ENCODE measurements at regions not wholly inside any gene's neighbourhood (a gene's known extent, or its start where the extent isn't known, plus 50 kb on each side); places are given as distances from the start of the nearest gene placed in this dataset.

DNA sequence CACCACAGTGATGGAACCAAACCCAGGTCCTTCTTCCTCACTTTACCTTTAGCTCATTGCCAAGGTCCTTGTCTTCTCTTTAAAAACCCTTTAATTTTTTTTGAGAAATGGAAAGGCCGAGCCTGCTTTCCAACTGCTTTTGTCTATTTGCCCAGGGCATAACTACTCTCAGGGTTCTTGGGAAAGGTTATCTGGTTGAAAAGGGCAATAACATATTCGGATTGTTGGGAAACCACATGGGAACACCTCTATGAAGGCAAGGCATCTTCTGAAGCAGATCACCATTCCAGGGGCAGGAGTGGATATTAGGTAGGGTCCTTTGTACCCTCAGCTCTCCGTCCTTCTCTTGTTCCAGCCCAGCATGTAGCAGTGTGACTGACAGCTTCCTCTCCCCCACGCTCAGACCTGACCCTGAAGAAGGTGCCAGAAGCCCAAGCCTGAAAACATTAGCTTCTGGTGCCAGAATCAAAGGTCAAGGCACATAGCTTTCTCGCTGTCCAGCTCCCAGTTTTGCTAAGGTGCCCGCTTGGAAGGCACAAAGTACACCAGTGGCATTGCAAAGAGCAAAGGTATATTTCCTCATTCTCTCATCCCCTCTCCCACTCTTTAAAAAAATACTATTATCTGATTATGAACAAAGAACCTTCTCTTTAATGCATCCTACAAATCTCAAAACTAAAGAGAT, 123.2 kb upstream of the LINC00305 start:
- no peak overlapping the region for H3K9ac ChIP-seq (ENCODE audit: low read length)
- H3K4me2 ChIP-seq (ENCODE audit: low read length), result no peak overlapping the region
- H2AFZ ChIP-seq (ENCODE audit: low read length), result no peak overlapping the region
- intact Hi-C loops (cut with micrococcal nuclease), result no loop called here
- POLR2A ChIA-PET (ENCODE audit: unreplicated experiment), result no interaction called here
- no peaks in the 10 kb centered on the region for H3K9me2 ChIP-seq (replicated peaks; ENCODE audit: low read length)
- TF ChIP-seq, protein P1, sequence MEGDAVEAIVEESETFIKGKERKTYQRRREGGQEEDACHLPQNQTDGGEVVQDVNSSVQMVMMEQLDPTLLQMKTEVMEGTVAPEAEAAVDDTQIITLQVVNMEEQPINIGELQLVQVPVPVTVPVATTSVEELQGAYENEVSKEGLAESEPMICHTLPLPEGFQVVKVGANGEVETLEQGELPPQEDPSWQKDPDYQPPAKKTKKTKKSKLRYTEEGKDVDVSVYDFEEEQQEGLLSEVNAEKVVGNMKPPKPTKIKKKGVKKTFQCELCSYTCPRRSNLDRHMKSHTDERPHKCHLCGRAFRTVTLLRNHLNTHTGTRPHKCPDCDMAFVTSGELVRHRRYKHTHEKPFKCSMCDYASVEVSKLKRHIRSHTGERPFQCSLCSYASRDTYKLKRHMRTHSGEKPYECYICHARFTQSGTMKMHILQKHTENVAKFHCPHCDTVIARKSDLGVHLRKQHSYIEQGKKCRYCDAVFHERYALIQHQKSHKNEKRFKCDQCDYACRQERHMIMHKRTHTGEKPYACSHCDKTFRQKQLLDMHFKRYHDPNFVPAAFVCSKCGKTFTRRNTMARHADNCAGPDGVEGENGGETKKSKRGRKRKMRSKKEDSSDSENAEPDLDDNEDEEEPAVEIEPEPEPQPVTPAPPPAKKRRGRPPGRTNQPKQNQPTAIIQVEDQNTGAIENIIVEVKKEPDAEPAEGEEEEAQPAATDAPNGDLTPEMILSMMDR (conservative IDR thresholded peaks at IDR 0.05; ENCODE audit: low read depth, low read length), result no peak
- no peaks in the 10 kb centered on the region for H3K9me3 ChIP-seq (ENCODE audit: low read length)
- BruUV-seq (replicated peaks), result no TSS peak
- no peaks in the 10 kb centered on the region for H3K4me1 ChIP-seq (ENCODE audit: insufficient read depth, low read length)
- H3K27ac ChIP-seq (ENCODE audit: low read length), result no peak overlapping the region
- DNase-seq (no peak), ATAC-seq (no peak)
- peaks cover 13% of the 10 kb centered on the region; the same call in 1 of the 2 replicates for H3K27me3 ChIP-seq (ENCODE audit: low read length)
- no peaks in the 10 kb centered on the region for H3K79me2 ChIP-seq (ENCODE audit: low read length)
- CTCF ChIA-PET, result no interaction called here
- no peaks in the 10 kb centered on the region for H3K36me3 ChIP-seq (ENCODE audit: low read depth, low read length)
- no peaks in the 10 kb centered on the region for H4K20me1 ChIP-seq (ENCODE audit: low read length)
- H3F3A ChIP-seq (ENCODE audit: low read length, unreplicated experiment), result no peaks in the 10 kb centered on the region
- no peak overlapping the region for H3K4me3 ChIP-seq (ENCODE audit: low read length)

GRCh38 chr18:64271246-64271645, 122.4 kb upstream of the LINC00305 start:
- POLR2A ChIA-PET (ENCODE audit: unreplicated experiment), result no interaction called here
- no peaks in the 10 kb centered on the region for H3K36me3 ChIP-seq (ENCODE audit: low read depth, low read length)
- ATAC-seq (no peak), DNase-seq (no peak)
- TF ChIP-seq EZH2 (IDR thresholded peaks at IDR 0.05; ENCODE audit: low read length, unreplicated experiment) (no peak), EZH2phosphoT487 (IDR thresholded peaks at IDR 0.05; ENCODE audit: borderline replicate concordance, low read length) (no peak)
- TF ChIP-seq, protein P1 (conservative IDR thresholded peaks at IDR 0.05; ENCODE audit: low read depth, low read length), result no peak
- no peaks in the 10 kb centered on the region for H3K4me1 ChIP-seq (ENCODE audit: insufficient read depth, low read length)
- BruUV-seq (replicated peaks), result no TSS peak
- no peak overlapping the region for H3K4me2 ChIP-seq (ENCODE audit: low read length)
- no peak overlapping the region for H3K4me3 ChIP-seq (ENCODE audit: low read length)
- H3K79me2 ChIP-seq (ENCODE audit: low read length), result no peaks in the 10 kb centered on the region
- H2AFZ ChIP-seq (ENCODE audit: low read length), result no peak overlapping the region
- CTCF ChIA-PET, result no interaction called here
- no peak overlapping the region for H3K9ac ChIP-seq (ENCODE audit: low read length)
- no peaks in the 10 kb centered on the region for H3K9me3 ChIP-seq (ENCODE audit: low read length)
- no peaks in the 10 kb centered on the region for H3K9me2 ChIP-seq (replicated peaks; ENCODE audit: low read length)
- no peak overlapping the region for H3K27ac ChIP-seq (ENCODE audit: low read length)
- H4K20me1 ChIP-seq (ENCODE audit: low read length), result no peaks in the 10 kb centered on the region
- H3F3A ChIP-seq (ENCODE audit: low read length, unreplicated experiment), result no peaks in the 10 kb centered on the region
- intact Hi-C loops (cut with micrococcal nuclease), result no loop called here
- H3K27me3 ChIP-seq (ENCODE audit: low read length), result peaks cover 13% of the 10 kb centered on the region; the same call in 1 of the 2 replicates

DNA sequence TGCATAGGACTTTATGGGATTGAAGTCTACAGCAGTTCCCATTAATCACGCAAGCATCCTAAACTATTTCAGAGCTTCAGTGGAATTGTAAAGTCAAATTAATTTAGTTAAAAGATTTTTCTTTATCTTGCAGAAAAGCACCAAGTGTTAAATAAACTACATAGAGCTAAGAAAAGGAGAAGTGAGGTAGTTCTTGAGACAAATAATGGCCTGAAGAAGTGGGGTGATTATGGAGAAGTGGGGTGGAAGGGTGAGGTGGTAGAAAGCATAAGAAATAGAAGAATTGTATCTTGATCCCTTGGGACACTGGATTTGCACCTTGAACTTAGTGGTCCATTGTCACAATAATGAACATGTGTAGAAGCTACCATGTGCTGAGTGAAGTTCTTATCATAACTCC, 121.7 kb upstream of the LINC00305 start:
- H2AFZ ChIP-seq (ENCODE audit: low read length), result no peak overlapping the region
- no TSS peak for BruUV-seq (replicated peaks)
- DNase-seq (no peak), ATAC-seq (no peak)
- H4K20me1 ChIP-seq (ENCODE audit: low read length), result no peaks in the 10 kb centered on the region
- H3K79me2 ChIP-seq (ENCODE audit: low read length), result no peaks in the 10 kb centered on the region
- H3K9me3 ChIP-seq (ENCODE audit: low read length), result no peaks in the 10 kb centered on the region
- no peaks in the 10 kb centered on the region for H3F3A ChIP-seq (ENCODE audit: low read length, unreplicated experiment)
- H3K4me2 ChIP-seq (ENCODE audit: low read length), result no peak overlapping the region
- TF ChIP-seq, protein P1 (conservative IDR thresholded peaks at IDR 0.05; ENCODE audit: low read depth, low read length), result no peak
- TF ChIP-seq EZH2phosphoT487 (IDR thresholded peaks at IDR 0.05; ENCODE audit: borderline replicate concordance, low read length) (no peak), EZH2 (IDR thresholded peaks at IDR 0.05; ENCODE audit: low read length, unreplicated experiment) (no peak)
- H3K4me3 ChIP-seq (ENCODE audit: low read length), result no peak overlapping the region
- ChIA-PET CTCF (no interaction called here), POLR2A (ENCODE audit: unreplicated experiment) (no interaction called here)
- H3K4me1 ChIP-seq (ENCODE audit: insufficient read depth, low read length), result no peaks in the 10 kb centered on the region
- H3K27me3 ChIP-seq (ENCODE audit: low read length), result peaks cover 13% of the 10 kb centered on the region; the same call in 1 of the 2 replicates
- no peak overlapping the region for H3K9ac ChIP-seq (ENCODE audit: low read length)
- intact Hi-C loops (cut with micrococcal nuclease), result no loop called here
- H3K36me3 ChIP-seq (ENCODE audit: low read depth, low read length), result no peaks in the 10 kb centered on the region
- H3K9me2 ChIP-seq (replicated peaks; ENCODE audit: low read length), result no peaks in the 10 kb centered on the region
- H3K27ac ChIP-seq (ENCODE audit: low read length), result no peak overlapping the region

All from PC-3 (cell line).